ENCODE measurements at regions not wholly inside any gene's neighbourhood (a gene's known extent, or its start where the extent isn't known, plus 50 kb on each side); places are given as distances from the start of the nearest gene placed in this dataset.

GRCh38 chr10:75304741-75305390 lies 69.1 kb upstream of the COMTD1 start:
- Histone ChIP-seq H3K4me3 (ENCODE audit: low read depth in 1 of 2, low read length in 2 of 2) (no peak overlapping the region), H3K79me2 (ENCODE audit: insufficient read depth, low read length) (no peaks in the 10 kb centered on the region), H4K20me1 (ENCODE audit: insufficient read depth, low read length) (no peaks in the 10 kb centered on the region), H3K36me3 (ENCODE audit: insufficient read depth, low read length) (no peaks in the 10 kb centered on the region), H3K9me3 (ENCODE audit: insufficient read depth, low read length, severe bottlenecking) (no peaks in the 10 kb centered on the region), H3K27ac (ENCODE audit: low read length) (no peak overlapping the region), H3K4me1 (ENCODE audit: insufficient read depth, low read length) (no peaks in the 10 kb centered on the region), H2AFZ (ENCODE audit: low read depth, low read length) (no peak overlapping the region), H3K9ac (ENCODE audit: low read depth, low read length) (no peak overlapping the region), H3K27me3 (ENCODE audit: insufficient read depth, low read length, poor library complexity) (no peaks in the 10 kb centered on the region), H3K4me2 (ENCODE audit: insufficient read depth, low read length) (no peak overlapping the region)
- no peak for DNase-seq
- ATAC-seq (ENCODE audit: insufficient read depth, low read depth), result no peak
- no peak for TF ChIP-seq EZH2 (IDR thresholded peaks at IDR 0.05; ENCODE audit: borderline replicate concordance, low read depth, low read length, severe bottlenecking)
- TF ChIP-seq, protein P1, sequence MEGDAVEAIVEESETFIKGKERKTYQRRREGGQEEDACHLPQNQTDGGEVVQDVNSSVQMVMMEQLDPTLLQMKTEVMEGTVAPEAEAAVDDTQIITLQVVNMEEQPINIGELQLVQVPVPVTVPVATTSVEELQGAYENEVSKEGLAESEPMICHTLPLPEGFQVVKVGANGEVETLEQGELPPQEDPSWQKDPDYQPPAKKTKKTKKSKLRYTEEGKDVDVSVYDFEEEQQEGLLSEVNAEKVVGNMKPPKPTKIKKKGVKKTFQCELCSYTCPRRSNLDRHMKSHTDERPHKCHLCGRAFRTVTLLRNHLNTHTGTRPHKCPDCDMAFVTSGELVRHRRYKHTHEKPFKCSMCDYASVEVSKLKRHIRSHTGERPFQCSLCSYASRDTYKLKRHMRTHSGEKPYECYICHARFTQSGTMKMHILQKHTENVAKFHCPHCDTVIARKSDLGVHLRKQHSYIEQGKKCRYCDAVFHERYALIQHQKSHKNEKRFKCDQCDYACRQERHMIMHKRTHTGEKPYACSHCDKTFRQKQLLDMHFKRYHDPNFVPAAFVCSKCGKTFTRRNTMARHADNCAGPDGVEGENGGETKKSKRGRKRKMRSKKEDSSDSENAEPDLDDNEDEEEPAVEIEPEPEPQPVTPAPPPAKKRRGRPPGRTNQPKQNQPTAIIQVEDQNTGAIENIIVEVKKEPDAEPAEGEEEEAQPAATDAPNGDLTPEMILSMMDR (IDR thresholded peaks at IDR 0.05; ENCODE audit: borderline replicate concordance, extremely low read depth, low read length, poor library complexity, severe bottlenecking), result no peak

GRCh38 chr10:75304313-75304712 lies 68.6 kb upstream of the COMTD1 start:
- Histone ChIP-seq H3K4me3 (ENCODE audit: low read depth in 1 of 2, low read length in 2 of 2) (no peak overlapping the region), H3K4me1 (ENCODE audit: insufficient read depth, low read length) (no peaks in the 10 kb centered on the region), H3K9ac (ENCODE audit: low read depth, low read length) (no peak overlapping the region), H4K20me1 (ENCODE audit: insufficient read depth, low read length) (no peaks in the 10 kb centered on the region), H3K27ac (ENCODE audit: low read length) (no peak overlapping the region), H3K9me3 (ENCODE audit: insufficient read depth, low read length, severe bottlenecking) (no peaks in the 10 kb centered on the region), H3K79me2 (ENCODE audit: insufficient read depth, low read length) (no peaks in the 10 kb centered on the region), H3K36me3 (ENCODE audit: insufficient read depth, low read length) (no peaks in the 10 kb centered on the region), H3K4me2 (ENCODE audit: insufficient read depth, low read length) (no peak overlapping the region), H2AFZ (ENCODE audit: low read depth, low read length) (no peak overlapping the region), H3K27me3 (ENCODE audit: insufficient read depth, low read length, poor library complexity) (no peaks in the 10 kb centered on the region)
- TF ChIP-seq EZH2 (IDR thresholded peaks at IDR 0.05; ENCODE audit: borderline replicate concordance, low read depth, low read length, severe bottlenecking), result no peak
- TF ChIP-seq, protein P1 (IDR thresholded peaks at IDR 0.05; ENCODE audit: borderline replicate concordance, extremely low read depth, low read length, poor library complexity, severe bottlenecking), result no peak
- ATAC-seq (ENCODE audit: insufficient read depth, low read depth) (no peak), DNase-seq (no peak)

GRCh38 chr10:75303045-75303777 lies 67.5 kb upstream of the COMTD1 start:
- Histone ChIP-seq H3K9ac (ENCODE audit: low read depth, low read length) (no peak overlapping the region), H3K9me3 (ENCODE audit: insufficient read depth, low read length, severe bottlenecking) (no peaks in the 10 kb centered on the region), H3K79me2 (ENCODE audit: insufficient read depth, low read length) (no peaks in the 10 kb centered on the region), H3K4me1 (ENCODE audit: insufficient read depth, low read length) (no peaks in the 10 kb centered on the region), H3K27ac (ENCODE audit: low read length) (no peak overlapping the region), H3K4me2 (ENCODE audit: insufficient read depth, low read length) (no peak overlapping the region), H3K4me3 (ENCODE audit: low read depth in 1 of 2, low read length in 2 of 2) (no peak overlapping the region), H4K20me1 (ENCODE audit: insufficient read depth, low read length) (no peaks in the 10 kb centered on the region), H3K36me3 (ENCODE audit: insufficient read depth, low read length) (no peaks in the 10 kb centered on the region), H2AFZ (ENCODE audit: low read depth, low read length) (no peak overlapping the region), H3K27me3 (ENCODE audit: insufficient read depth, low read length, poor library complexity) (no peaks in the 10 kb centered on the region)
- TF ChIP-seq, protein P1 (IDR thresholded peaks at IDR 0.05; ENCODE audit: borderline replicate concordance, extremely low read depth, low read length, poor library complexity, severe bottlenecking), result no peak
- no peak for TF ChIP-seq EZH2 (IDR thresholded peaks at IDR 0.05; ENCODE audit: borderline replicate concordance, low read depth, low read length, severe bottlenecking)
- ATAC-seq (ENCODE audit: insufficient read depth, low read depth) (no peak), DNase-seq (no peak)

Data from DND-41 (cell line).